Breast epithelium (tissue), 4 donors: ENCODE measurements at regions not wholly inside any gene's neighbourhood (a gene's known extent, or its start where the extent isn't known, plus 50 kb on each side); places are given as distances from the start of the nearest gene placed in this dataset.

Experiments used
- DNase-seq, 2 donors: peaks; one replicate each; pipeline ENCODE4 v3.0.0-alpha.2; 2019; ENCODE audit warnings: low spot score in 2 of 2
- H3K27ac ChIP-seq, 2 donors: fragments of 200-600 bp; sonication (generic) in 1 of 2; one replicate each; pipeline ENCODE4 v1.5.1; 2016 to 2019; ENCODE audit warnings: mild to moderate bottlenecking in 1 of 2
- H3K27me3 ChIP-seq, 2 donors: fragments of 200-600 bp; sonication (generic) in 1 of 2; one replicate each; pipeline versions ENCODE4 v1.5.1 to v1.6.0; 2017 to 2019; ENCODE audit warnings: control low read depth in 1 of 2, mild to moderate bottlenecking in 1 of 2
- H3K36me3 ChIP-seq: fragments of 200-600 bp; one replicate; pipeline ENCODE4 v1.5.1; 2019
- H3K4me1 ChIP-seq, 2 donors: fragments of 200-600 bp; sonication (generic); one replicate each; pipeline ENCODE4 v1.5.1; 2016 to 2019; ENCODE audit warnings: control low read depth in 1 of 2
- H3K4me3 ChIP-seq, 3 donors: fragments of 200-600 bp; sonication (generic); 1 replicate in 2 of 3; 2 replicates in 1 of 3; pipeline ENCODE4 v1.5.1; 2016 to 2019; ENCODE audit warnings: mild to moderate bottlenecking in 3 of 3, moderate library complexity in 2 of 3
- H3K9me3 ChIP-seq, 2 donors: fragments of 200-600 bp; sonication (generic) in 1 of 2; one replicate each; pipeline ENCODE4 v1.5.1; 2016 to 2019; ENCODE audit warnings: control low read depth in 1 of 2
- CTCF ChIP-seq, 3 donors: fragments of 450-650 bp; IDR thresholded peaks; one replicate each; pipeline ENCODE4 v1.5.1; 2016 to 2017; ENCODE audit warnings: antibody characterized with exemption in 3 of 3, mild to moderate bottlenecking in 3 of 3, moderate library complexity in 3 of 3
- POLR2A ChIP-seq: fragments of 450-650 bp; IDR thresholded peaks from one replicate; pipeline ENCODE4 v1.6.1; 2016; ENCODE audit warnings: antibody characterized with exemption, mild to moderate bottlenecking, moderate library complexity
- POLR2AphosphoS5 ChIP-seq, 3 donors: sonication (generic); formaldehyde crosslinking; IDR thresholded peaks; one replicate each; pipeline ENCODE4 v1.6.1; 2017; ENCODE audit warnings: antibody characterized with exemption in 3 of 3
- intact Hi-C: fragments of 100-400 bp; cut with DNase I; formaldehyde crosslinking; loops from one replicate; pipeline ENCODE4 v1.15.1; 2023; ENCODE audit warnings: low total_unique reads

- Histone ChIP-seq H3K36me3 (no peaks in the 10 kb centered on the region), H3K4me3 (no peak overlapping the region), H3K27ac (no peak overlapping the region), H3K4me1 (no peaks in the 10 kb centered on the region), H3K27me3 (no peaks in the 10 kb centered on the region), H3K9me3 (no peaks in the 10 kb centered on the region)
- no peak for DNase-seq
- intact Hi-C loops: no loop called here
- no peak for TF ChIP-seq CTCF (IDR thresholded peaks at IDR 0.05)
- TF ChIP-seq POLR2AphosphoS5 (IDR thresholded peaks at IDR 0.05): no peak
- no peak for TF ChIP-seq POLR2A
Observed at GRCh38 chr5:74281166-74281565, 359.4 kb downstream of the ENC1 start.

- no peak for DNase-seq
- Histone ChIP-seq H3K27me3 (no peaks in the 10 kb centered on the region), H3K9me3 (no peaks in the 10 kb centered on the region), H3K4me1 (no peaks in the 10 kb centered on the region), H3K27ac (no peak overlapping the region), H3K4me3 (no peak overlapping the region), H3K36me3 (no peaks in the 10 kb centered on the region)
- TF ChIP-seq POLR2A: no peak
- TF ChIP-seq POLR2AphosphoS5 (IDR thresholded peaks at IDR 0.05): no peak
- TF ChIP-seq CTCF (IDR thresholded peaks at IDR 0.05): no peak
- intact Hi-C loops: no loop called here
Observed at GRCh38 chr5:74280306-74280705, 360.2 kb downstream of the ENC1 start.

GRCh38 chr5:74279244-74279643 lies 361.3 kb downstream of the ENC1 start:
- Histone ChIP-seq H3K9me3 (no peaks in the 10 kb centered on the region), H3K27ac (no peak overlapping the region), H3K36me3 (no peaks in the 10 kb centered on the region), H3K4me3 (no peak overlapping the region), H3K4me1 (no peaks in the 10 kb centered on the region), H3K27me3 (no peaks in the 10 kb centered on the region)
- no peak for TF ChIP-seq CTCF (IDR thresholded peaks at IDR 0.05)
- no peak for TF ChIP-seq POLR2A
- TF ChIP-seq POLR2AphosphoS5 (IDR thresholded peaks at IDR 0.05): no peak
- DNase-seq: no peak
- intact Hi-C loops: no loop called here

- Histone ChIP-seq H3K9me3 (no peaks in the 10 kb centered on the region), H3K27me3 (no peaks in the 10 kb centered on the region), H3K27ac (no peak overlapping the region), H3K4me1 (no peaks in the 10 kb centered on the region), H3K36me3 (no peaks in the 10 kb centered on the region), H3K4me3 (no peak overlapping the region)
- DNase-seq: no peak
- TF ChIP-seq POLR2A (no peak), CTCF (IDR thresholded peaks at IDR 0.05) (no peak), POLR2AphosphoS5 (IDR thresholded peaks at IDR 0.05) (no peak)
- intact Hi-C loops: no loop called here
Observed at GRCh38 chr5:74277418-74277817, 363.1 kb downstream of the ENC1 start.

GRCh38 chr5:74275171-74275992 lies 365.1 kb downstream of the ENC1 start:
- no peak for TF ChIP-seq POLR2A
- no peak for TF ChIP-seq CTCF (IDR thresholded peaks at IDR 0.05)
- TF ChIP-seq POLR2AphosphoS5 (IDR thresholded peaks at IDR 0.05): no peak
- Histone ChIP-seq H3K27me3 (no peaks in the 10 kb centered on the region), H3K27ac (peak overlapping the region in 1 of 2 donors; percentile 34), H3K9me3 (no peaks in the 10 kb centered on the region), H3K36me3 (no peaks in the 10 kb centered on the region), H3K4me3 (no peak overlapping the region), H3K4me1 (no peaks in the 10 kb centered on the region)
- intact Hi-C loops: no loop called here
- no peak for DNase-seq
